Thyroid gland (tissue), 4 donors: ENCODE measurements at regions not wholly inside any gene's neighbourhood (a gene's known extent, or its start where the extent isn't known, plus 50 kb on each side); places are given as distances from the start of the nearest gene placed in this dataset.

Source experiments
- CTCF ChIP-seq, 6 experiments: fragments of 200-600 bp in 3 of 6; fragments of 450-650 bp in 3 of 6; sonication (generic) in 3 of 6; IDR thresholded peaks; one replicate each; pipeline ENCODE4 v1.5.1; 2016 to 2019; ENCODE audit warnings: antibody characterized with exemption in 6 of 6, mild to moderate bottlenecking in 2 of 6, inconsistent platforms in 1 of 6, moderate library complexity in 1 of 6
- POLR2A ChIP-seq, 2 donors: fragments of 450-650 bp; IDR thresholded peaks; one replicate each; pipeline ENCODE4 v1.6.1; 2017; ENCODE audit warnings: antibody characterized with exemption in 2 of 2, mild to moderate bottlenecking in 2 of 2, moderate library complexity in 1 of 2

GRCh38 chr2:16958266-16958665, 292.6 kb upstream of the CYRIA start:
- no peak for TF ChIP-seq POLR2A (IDR thresholded peaks at IDR 0.05)
- TF ChIP-seq CTCF (IDR thresholded peaks at IDR 0.05): no peak
